ENCODE measurements at regions not wholly inside any gene's neighbourhood (a gene's known extent, or its start where the extent isn't known, plus 50 kb on each side); places are given as distances from the start of the nearest gene placed in this dataset.
"Not testable (repeated sequence)": the region's sequence is repeated elsewhere in the genome, so short reads cannot be mapped to it uniquely, and the experiment has no call there.

- Histone ChIP-seq H3K4me3 (ENCODE audit: low read length) (no peak overlapping the region), H3K27ac (ENCODE audit: low read length) (no peak overlapping the region), H3K9me3 (replicated peaks; ENCODE audit: control insufficient read depth, low read depth, low read length) (peaks cover 19% of the 10 kb centered on the region), H3K36me3 (ENCODE audit: control insufficient read depth, insufficient read depth, low read length) (no peaks in the 10 kb centered on the region), H3K4me1 (ENCODE audit: control insufficient read depth, insufficient read depth, low read length) (no peaks in the 10 kb centered on the region), H3K27me3 (ENCODE audit: control insufficient read depth, insufficient read depth, low read length) (no peaks in the 10 kb centered on the region)
- WGBS (ENCODE audit: insufficient coverage) = 59% methylated on average over 90 of the region's 96 CpGs
- no peak for DNase-seq
Observed at GRCh38 chr17:26731005-26731921, 562.7 kb upstream of the WSB1 start.

GRCh38 chr17:26731926-26732325, 562.0 kb upstream of the WSB1 start:
- not testable (repeated sequence) for H3K4me3 ChIP-seq (ENCODE audit: low read length); H3K27me3 ChIP-seq (ENCODE audit: control insufficient read depth, insufficient read depth, low read length); H3K27ac ChIP-seq (ENCODE audit: low read length); H3K36me3 ChIP-seq (ENCODE audit: control insufficient read depth, insufficient read depth, low read length); H3K4me1 ChIP-seq (ENCODE audit: control insufficient read depth, insufficient read depth, low read length); DNase-seq
- WGBS (ENCODE audit: insufficient coverage) = 77% methylated on average over 22 of the region's 22 CpGs
- peaks cover 19% of the 10 kb centered on the region for H3K9me3 ChIP-seq (replicated peaks; ENCODE audit: control insufficient read depth, low read depth, low read length)

- not testable (repeated sequence) for H3K36me3 ChIP-seq (ENCODE audit: control insufficient read depth, insufficient read depth, low read length); H3K27ac ChIP-seq (ENCODE audit: low read length); H3K4me1 ChIP-seq (ENCODE audit: control insufficient read depth, insufficient read depth, low read length); DNase-seq; H3K27me3 ChIP-seq (ENCODE audit: control insufficient read depth, insufficient read depth, low read length); H3K4me3 ChIP-seq (ENCODE audit: low read length)
- WGBS (ENCODE audit: insufficient coverage) = 57% methylated on average over 1 of the region's 2 CpGs
- H3K9me3 ChIP-seq (replicated peaks; ENCODE audit: control insufficient read depth, low read depth, low read length) = peaks cover 15% of the 10 kb centered on the region
Observed at GRCh38 chr17:26734775-26735174, 559.1 kb upstream of the WSB1 start.

- DNase-seq; H3K27me3 ChIP-seq (ENCODE audit: control insufficient read depth, insufficient read depth, low read length); H3K27ac ChIP-seq (ENCODE audit: low read length); H3K36me3 ChIP-seq (ENCODE audit: control insufficient read depth, insufficient read depth, low read length); H3K4me3 ChIP-seq (ENCODE audit: low read length); H3K4me1 ChIP-seq (ENCODE audit: control insufficient read depth, insufficient read depth, low read length): not testable (repeated sequence)
- 85% methylated on average over 3 of the region's 6 CpGs for WGBS (ENCODE audit: insufficient coverage)
- H3K9me3 ChIP-seq (replicated peaks; ENCODE audit: control insufficient read depth, low read depth, low read length) = peaks cover 13% of the 10 kb centered on the region
Observed at GRCh38 chr17:26735977-26736376, 557.9 kb upstream of the WSB1 start.

GRCh38 chr17:26765860-26766709, 527.8 kb upstream of the WSB1 start:
- H3K4me1 ChIP-seq (ENCODE audit: control insufficient read depth, insufficient read depth, low read length) = no peaks in the 10 kb centered on the region
- DNase-seq = no peak
- H3K4me3 ChIP-seq (ENCODE audit: low read length) = no peak overlapping the region
- H3K27ac ChIP-seq (ENCODE audit: low read length) = no peak overlapping the region
- 53% methylated on average over 62 of the region's 103 CpGs for WGBS (ENCODE audit: insufficient coverage)
- no peaks in the 10 kb centered on the region for H3K27me3 ChIP-seq (ENCODE audit: control insufficient read depth, insufficient read depth, low read length)
- no peaks in the 10 kb centered on the region for H3K36me3 ChIP-seq (ENCODE audit: control insufficient read depth, insufficient read depth, low read length)
- no peaks in the 10 kb centered on the region for H3K9me3 ChIP-seq (replicated peaks; ENCODE audit: control insufficient read depth, low read depth, low read length)

- no peak overlapping the region for H3K4me3 ChIP-seq (ENCODE audit: low read length)
- no peak for DNase-seq
- no peak overlapping the region for H3K27ac ChIP-seq (ENCODE audit: low read length)
- 58% methylated on average over 13 of the region's 40 CpGs for WGBS (ENCODE audit: insufficient coverage)
- H3K9me3 ChIP-seq (replicated peaks; ENCODE audit: control insufficient read depth, low read depth, low read length) = no peaks in the 10 kb centered on the region
- H3K4me1 ChIP-seq (ENCODE audit: control insufficient read depth, insufficient read depth, low read length) = no peaks in the 10 kb centered on the region
- H3K27me3 ChIP-seq (ENCODE audit: control insufficient read depth, insufficient read depth, low read length) = no peaks in the 10 kb centered on the region
- no peaks in the 10 kb centered on the region for H3K36me3 ChIP-seq (ENCODE audit: control insufficient read depth, insufficient read depth, low read length)
Observed at GRCh38 chr17:26766743-26767142, 527.2 kb upstream of the WSB1 start.

- H3K36me3 ChIP-seq (ENCODE audit: control insufficient read depth, insufficient read depth, low read length) = no peaks in the 10 kb centered on the region
- DNase-seq = no peak
- 61% methylated on average over 110 of the region's 118 CpGs for WGBS (ENCODE audit: insufficient coverage)
- H3K9me3 ChIP-seq (replicated peaks; ENCODE audit: control insufficient read depth, low read depth, low read length) = peaks cover 16% of the 10 kb centered on the region
- no peak overlapping the region for H3K4me3 ChIP-seq (ENCODE audit: low read length)
- no peaks in the 10 kb centered on the region for H3K4me1 ChIP-seq (ENCODE audit: control insufficient read depth, insufficient read depth, low read length)
- H3K27me3 ChIP-seq (ENCODE audit: control insufficient read depth, insufficient read depth, low read length) = no peaks in the 10 kb centered on the region
- H3K27ac ChIP-seq (ENCODE audit: low read length) = no peak overlapping the region
Observed at GRCh38 chr17:26773189-26774188, 520.4 kb upstream of the WSB1 start.

- H3K36me3 ChIP-seq (ENCODE audit: control insufficient read depth, insufficient read depth, low read length) = no peaks in the 10 kb centered on the region
- no peak overlapping the region for H3K4me3 ChIP-seq (ENCODE audit: low read length)
- H3K27ac ChIP-seq (ENCODE audit: low read length) = no peak overlapping the region
- H3K27me3 ChIP-seq (ENCODE audit: control insufficient read depth, insufficient read depth, low read length) = no peaks in the 10 kb centered on the region
- 54% methylated on average over 115 of the region's 123 CpGs for WGBS (ENCODE audit: insufficient coverage)
- H3K4me1 ChIP-seq (ENCODE audit: control insufficient read depth, insufficient read depth, low read length) = no peaks in the 10 kb centered on the region
- no peak for DNase-seq
- H3K9me3 ChIP-seq (replicated peaks; ENCODE audit: control insufficient read depth, low read depth, low read length) = peaks cover 17% of the 10 kb centered on the region
Observed at GRCh38 chr17:26774291-26775218, 519.4 kb upstream of the WSB1 start.
